OCI-LY1 (cell line): ENCODE measurements at regions not wholly inside any gene's neighbourhood (a gene's known extent, or its start where the extent isn't known, plus 50 kb on each side); places are given as distances from the start of the nearest gene placed in this dataset.

Experiments
- H2AFZ ChIP-seq: fragments of 200-600 bp; sonication (generic), shearing (Covaris generic); 2 replicates; pipeline ENCODE4 v1.6.0; 2014; ENCODE audit warnings: antibody characterized with exemption, mild to moderate bottlenecking, low read length
- H3F3A ChIP-seq: fragments of 200-600 bp; sonication (generic), shearing (Covaris generic); 2 replicates; pipeline ENCODE4 v1.6.0; 2014; ENCODE audit warnings: mild to moderate bottlenecking, antibody characterized with exemption, low read length, moderate library complexity; ENCODE audit not compliant: insufficient read depth
- H3K27ac ChIP-seq: fragments of 200-600 bp; sonication (generic); 2 replicates; pipeline ENCODE4 v1.5.1; 2014; ENCODE audit warnings: low read length, mixed run types, mild to moderate bottlenecking, low read depth; ENCODE audit not compliant: poor library complexity, severe bottlenecking
- H3K27me3 ChIP-seq: fragments of 200-600 bp; sonication (generic); 2 replicates; pipeline ENCODE4 v1.6.0; 2014; ENCODE audit warnings: antibody characterized with exemption, mild to moderate bottlenecking, low read length, moderate library complexity; ENCODE audit not compliant: insufficient read depth
- H3K36me3 ChIP-seq: fragments of 200-600 bp; sonication (generic); 2 replicates; pipeline ENCODE4 v1.6.1; 2014; ENCODE audit warnings: mild to moderate bottlenecking, antibody characterized with exemption, low read length, moderate library complexity, mixed read lengths; ENCODE audit not compliant: insufficient read depth
- H3K4me1 ChIP-seq: fragments of 200-600 bp; sonication (generic); 2 replicates; pipeline ENCODE4 v1.5.1; 2014; ENCODE audit warnings: mild to moderate bottlenecking, low read length, moderate library complexity; ENCODE audit not compliant: insufficient read depth, severe bottlenecking
- H3K4me2 ChIP-seq: fragments of 200-600 bp; sonication (generic), shearing (Covaris generic); 2 replicates; pipeline ENCODE4 v1.6.1; 2014; ENCODE audit warnings: low read length
- H3K4me3 ChIP-seq: fragments of 200-600 bp; sonication (generic); 2 replicates; pipeline ENCODE4 v1.5.1; 2014; ENCODE audit warnings: low read length, low read depth, mild to moderate bottlenecking, mixed read lengths; ENCODE audit not compliant: poor library complexity, severe bottlenecking
- H3K79me2 ChIP-seq: fragments of 200-600 bp; shearing (Covaris generic); 2 replicates; pipeline ENCODE4 v1.6.1; 2016; ENCODE audit warnings: mixed run types, low read length, mixed read lengths; ENCODE audit not compliant: insufficient read depth
- H3K9ac ChIP-seq: fragments of 200-600 bp; sonication (generic), shearing (Covaris generic); 2 replicates; pipeline ENCODE4 v1.6.1; 2014; ENCODE audit warnings: mild to moderate bottlenecking, low read length, mixed read lengths
- H3K9me2 ChIP-seq: fragments of 200-600 bp; sonication (generic), shearing (Covaris generic); 2 replicates; pipeline ENCODE4 v1.6.1; 2014; ENCODE audit warnings: low read depth, mild to moderate bottlenecking, low read length, mixed read lengths
- H3K9me3 ChIP-seq: fragments of 200-600 bp; shearing (Covaris generic); 2 replicates; pipeline ENCODE4 v1.6.1; 2014; ENCODE audit warnings: low read length, mixed read lengths
- H4K20me1 ChIP-seq: fragments of 200-600 bp; sonication (generic), shearing (Covaris generic); 2 replicates; pipeline ENCODE4 v1.6.0; 2016; ENCODE audit warnings: mild to moderate bottlenecking, low read length; ENCODE audit not compliant: insufficient read depth
- EZH2 ChIP-seq: fragments of 200-600 bp; sonication (generic), shearing (Covaris generic); IDR thresholded peaks from 2 replicates; pipeline ENCODE4 v1.8.0; 2017; ENCODE audit warnings: borderline replicate concordance, mixed run types, mild to moderate bottlenecking, antibody characterized with exemption, low read length, moderate library complexity, mixed read lengths
- TF ChIP-seq, protein P1 (sequence below): fragments of 200-600 bp; sonication (generic), shearing (Covaris generic); IDR thresholded peaks from 2 replicates; pipeline ENCODE4 v1.5.1; 2017; ENCODE audit warnings: mild to moderate bottlenecking, antibody characterized with exemption, low read length, moderate library complexity, mixed read lengths

DNA sequence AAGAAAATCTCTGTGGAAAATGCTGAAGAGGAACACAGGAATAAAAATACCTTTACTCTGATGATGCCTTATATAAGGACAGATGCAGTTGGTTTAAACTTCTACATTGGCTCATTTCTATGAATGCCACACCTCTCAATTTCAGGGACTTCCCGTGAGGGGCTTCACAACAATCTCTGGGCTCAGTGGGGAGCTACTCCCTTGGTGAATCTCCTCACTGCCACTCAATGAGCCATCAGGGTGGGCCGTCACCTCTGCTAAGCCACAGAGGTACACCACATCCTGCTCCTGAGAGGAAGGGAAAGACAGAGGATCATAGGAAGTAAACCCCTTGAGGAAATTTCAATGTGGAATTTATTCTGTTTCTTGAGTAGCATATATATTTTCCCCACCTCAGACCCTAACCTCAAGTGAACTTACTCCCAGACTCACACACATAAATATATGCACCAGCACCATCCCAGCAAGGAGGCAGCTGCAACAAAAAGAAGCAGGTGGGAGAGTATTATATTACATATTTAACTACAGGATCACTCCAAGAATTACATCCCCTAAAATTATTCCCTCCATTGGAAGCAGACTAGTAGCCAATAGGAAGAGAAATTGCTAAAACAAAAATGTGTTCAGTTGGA is 63.3 kb upstream of the PRSS1 start:
- no peak overlapping the region for H3K4me2 ChIP-seq
- no peak overlapping the region for H3K27ac ChIP-seq
- TF ChIP-seq, protein P1, sequence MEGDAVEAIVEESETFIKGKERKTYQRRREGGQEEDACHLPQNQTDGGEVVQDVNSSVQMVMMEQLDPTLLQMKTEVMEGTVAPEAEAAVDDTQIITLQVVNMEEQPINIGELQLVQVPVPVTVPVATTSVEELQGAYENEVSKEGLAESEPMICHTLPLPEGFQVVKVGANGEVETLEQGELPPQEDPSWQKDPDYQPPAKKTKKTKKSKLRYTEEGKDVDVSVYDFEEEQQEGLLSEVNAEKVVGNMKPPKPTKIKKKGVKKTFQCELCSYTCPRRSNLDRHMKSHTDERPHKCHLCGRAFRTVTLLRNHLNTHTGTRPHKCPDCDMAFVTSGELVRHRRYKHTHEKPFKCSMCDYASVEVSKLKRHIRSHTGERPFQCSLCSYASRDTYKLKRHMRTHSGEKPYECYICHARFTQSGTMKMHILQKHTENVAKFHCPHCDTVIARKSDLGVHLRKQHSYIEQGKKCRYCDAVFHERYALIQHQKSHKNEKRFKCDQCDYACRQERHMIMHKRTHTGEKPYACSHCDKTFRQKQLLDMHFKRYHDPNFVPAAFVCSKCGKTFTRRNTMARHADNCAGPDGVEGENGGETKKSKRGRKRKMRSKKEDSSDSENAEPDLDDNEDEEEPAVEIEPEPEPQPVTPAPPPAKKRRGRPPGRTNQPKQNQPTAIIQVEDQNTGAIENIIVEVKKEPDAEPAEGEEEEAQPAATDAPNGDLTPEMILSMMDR = no peak
- no peak for TF ChIP-seq EZH2
- no peaks in the 10 kb centered on the region for H3K79me2 ChIP-seq
- no peaks in the 10 kb centered on the region for H3K9me2 ChIP-seq
- no peak overlapping the region for H2AFZ ChIP-seq
- no peaks in the 10 kb centered on the region for H3K9me3 ChIP-seq
- H3K9ac ChIP-seq = no peak overlapping the region
- no peaks in the 10 kb centered on the region for H3K36me3 ChIP-seq
- H4K20me1 ChIP-seq = no peaks in the 10 kb centered on the region
- no peak overlapping the region for H3K4me3 ChIP-seq
- H3F3A ChIP-seq = no peaks in the 10 kb centered on the region
- H3K4me1 ChIP-seq = no peaks in the 10 kb centered on the region
- no peaks in the 10 kb centered on the region for H3K27me3 ChIP-seq

DNA sequence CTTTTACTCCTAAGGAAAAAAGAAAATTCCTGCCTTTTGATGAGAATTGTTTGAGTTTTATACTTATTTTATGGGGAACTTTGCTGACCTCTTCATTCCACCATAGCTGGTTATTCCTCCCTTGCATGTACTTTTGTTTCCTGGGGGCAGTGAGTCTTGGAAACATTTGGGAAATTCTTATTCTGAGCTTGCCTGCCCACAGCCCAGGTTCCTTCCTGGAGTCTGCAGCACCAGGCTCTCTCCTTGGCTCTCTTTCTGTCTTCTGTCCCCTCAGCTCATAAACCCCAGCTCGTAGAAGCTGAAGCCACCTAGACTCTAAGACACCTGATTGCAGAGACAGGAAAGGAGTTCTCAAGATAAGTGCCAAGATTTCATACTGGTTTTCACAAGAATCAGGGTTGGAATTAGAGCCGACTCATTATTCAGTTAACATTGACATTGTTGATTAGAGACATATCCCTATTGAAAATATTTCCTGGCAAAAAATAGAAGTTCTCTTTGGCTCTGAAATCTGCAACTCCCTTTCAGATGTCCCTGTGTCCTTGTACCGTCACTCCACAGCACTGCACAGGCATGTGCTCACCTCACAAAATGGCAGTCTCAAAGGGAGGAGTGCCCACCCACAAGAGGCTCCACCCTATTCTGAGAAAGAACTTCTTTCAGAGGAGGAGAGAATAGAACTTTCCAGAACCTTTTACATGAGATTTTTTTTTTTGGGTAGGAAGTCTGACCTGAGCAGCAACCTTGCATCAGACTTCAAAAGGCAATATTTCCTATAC is 67.8 kb upstream of the PRSS1 start:
- Histone ChIP-seq H3K27me3 (no peaks in the 10 kb centered on the region; the same call in 1 of the 2 replicates), H3K4me2 (no peak overlapping the region), H4K20me1 (no peaks in the 10 kb centered on the region), H3K9ac (no peak overlapping the region), H3K4me1 (no peaks in the 10 kb centered on the region), H3K36me3 (no peaks in the 10 kb centered on the region; the same call in 1 of the 2 replicates), H3K9me2 (no peaks in the 10 kb centered on the region), H2AFZ (no peak overlapping the region), H3K79me2 (no peaks in the 10 kb centered on the region), H3K27ac (no peak overlapping the region), H3K9me3 (peaks cover 9% of the 10 kb centered on the region), H3K4me3 (no peak overlapping the region), H3F3A (no peaks in the 10 kb centered on the region)
- TF ChIP-seq EZH2 = no peak
- TF ChIP-seq, protein P1 = no peak

DNA sequence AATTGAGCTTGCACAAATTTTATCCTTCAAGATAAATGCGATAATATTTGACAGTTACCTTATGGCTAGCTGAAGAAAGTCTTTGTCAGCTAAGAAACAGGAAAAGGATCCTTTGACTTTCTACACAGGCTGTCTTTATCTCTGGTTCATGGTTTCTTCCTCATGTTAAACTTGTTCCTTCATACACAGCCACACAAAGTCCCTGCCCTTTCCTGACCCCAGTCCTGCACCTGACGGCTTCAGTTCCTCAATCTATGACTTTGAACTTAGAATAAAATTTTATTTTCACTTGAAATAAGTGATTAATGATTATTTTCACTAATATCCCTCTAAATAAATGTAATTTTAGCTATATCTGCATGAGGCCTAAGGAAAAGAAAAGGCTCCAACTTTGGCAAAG is 77.8 kb upstream of the PRSS1 start:
- Histone ChIP-seq H3K9me3 (0 out of 2 replicates have a peak, but pooled peaks cover 4% of the 10 kb centered on the region), H2AFZ (no peak overlapping the region), H3K4me1 (no peaks in the 10 kb centered on the region), H3K9ac (no peak overlapping the region), H3K4me2 (no peak overlapping the region), H3K79me2 (no peaks in the 10 kb centered on the region), H3K27me3 (no peaks in the 10 kb centered on the region), H3K27ac (no peak overlapping the region), H4K20me1 (no peaks in the 10 kb centered on the region), H3K4me3 (no peak overlapping the region), H3F3A (no peaks in the 10 kb centered on the region), H3K36me3 (no peaks in the 10 kb centered on the region), H3K9me2 (no peaks in the 10 kb centered on the region)
- TF ChIP-seq EZH2 = no peak
- TF ChIP-seq, protein P1 = no peak
